HCT116 (cell line): ENCODE measurements at regions not wholly inside any gene's neighbourhood (a gene's known extent, or its start where the extent isn't known, plus 50 kb on each side); places are given as distances from the start of the nearest gene placed in this dataset.

Experiments used
- CEBPB ChIP-seq: IDR thresholded peaks from 2 replicates; pipeline ENCODE4 v1.6.1; 2012; ENCODE audit warnings: low read depth
- CTCF ChIP-seq, 3 experiments: fragments of 200-600 bp in 1 of 3; sonication (generic) in 1 of 3; IDR thresholded peaks in 2 of 3; conservative IDR thresholded peaks in 1 of 3; 2 replicates each; pipeline ENCODE4 v1.5.1; 2012 to 2017; ENCODE audit warnings: low read depth in 2 of 3, low read length in 2 of 3, antibody characterized with exemption in 1 of 3, borderline replicate concordance in 1 of 3, control low read depth in 1 of 3, mild to moderate bottlenecking in 1 of 3, mixed read lengths in 1 of 3, mixed run types in 1 of 3, moderate library complexity in 1 of 3; ENCODE audit not compliant: insufficient read depth in 1 of 3
- EZH2 ChIP-seq: fragments of 200-600 bp; sonication (generic); IDR thresholded peaks from 2 replicates; pipeline ENCODE4 v1.6.1; 2017; ENCODE audit warnings: antibody characterized with exemption, mixed run types
- EZH2phosphoT487 ChIP-seq: fragments of 200-600 bp; IDR thresholded peaks from 2 replicates; pipeline ENCODE4 v1.6.1; 2018; ENCODE audit warnings: antibody characterized with exemption, borderline replicate concordance
- FOSL1 ChIP-seq: IDR thresholded peaks from 2 replicates; pipeline ENCODE4 v1.6.1; 2012; ENCODE audit warnings: low read depth
- POLR2A ChIP-seq: IDR thresholded peaks from 2 replicates; pipeline ENCODE4 v1.7.0; 2011; ENCODE audit warnings: borderline replicate concordance; ENCODE audit not compliant: insufficient read depth, insufficient read length; ENCODE audit errors: extremely low read depth
- POLR2AphosphoS5 ChIP-seq: IDR thresholded peaks from 2 replicates; pipeline ENCODE4 v1.6.1; 2011; ENCODE audit warnings: mild to moderate bottlenecking, low read depth, low read length, moderate library complexity
- RAD21 ChIP-seq: IDR thresholded peaks from 2 replicates; pipeline ENCODE4 v1.6.1; 2012; ENCODE audit warnings: low read depth, mild to moderate bottlenecking
- YY1 ChIP-seq: IDR thresholded peaks from 2 replicates; pipeline ENCODE4 v1.6.1; 2011; ENCODE audit warnings: low read length, low read depth, moderate library complexity, mild to moderate bottlenecking; ENCODE audit not compliant: insufficient replicate concordance; ENCODE audit errors: extremely low read depth
- ZFX ChIP-seq: fragments of 450-650 bp; IDR thresholded peaks from 2 replicates; pipeline ENCODE4 v1.6.1; 2017
- TF ChIP-seq, protein P1 (sequence below): IDR thresholded peaks from 2 replicates; pipeline ENCODE4 v1.6.1; 2012
- TF ChIP-seq, protein P2 (sequence below): IDR thresholded peaks from 2 replicates; pipeline ENCODE4 v1.6.1; 2011; ENCODE audit warnings: mild to moderate bottlenecking, low read length, moderate library complexity; ENCODE audit not compliant: insufficient replicate concordance; ENCODE audit errors: extremely low read depth
- TF ChIP-seq, protein P3 (sequence below): IDR thresholded peaks from 2 replicates; pipeline ENCODE4 v1.6.1; 2012
- TF ChIP-seq, protein P4 (sequence below): IDR thresholded peaks from 2 replicates; pipeline ENCODE4 v1.6.1; 2012; ENCODE audit warnings: low read depth

DNA sequence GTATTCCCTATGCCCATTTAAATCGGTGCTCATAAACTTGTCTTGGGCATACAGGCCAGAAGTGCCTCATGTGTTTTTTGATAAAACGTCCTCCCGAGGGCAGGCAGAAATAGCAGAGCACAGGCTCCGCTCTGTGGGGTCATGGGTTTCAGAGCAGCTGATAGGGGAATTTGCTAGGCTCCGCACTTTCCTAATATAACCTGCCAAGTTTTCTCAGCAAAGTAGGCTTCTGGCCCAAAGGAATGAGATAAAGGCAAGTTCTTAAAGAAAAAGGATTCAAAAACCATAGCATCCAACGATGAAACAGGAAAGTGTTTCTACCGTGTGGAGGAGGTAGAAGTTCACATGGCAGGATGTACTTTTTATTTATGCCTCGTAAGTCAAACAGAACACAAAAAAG lies 69.8 kb upstream of the RALGAPA2 start:
- TF ChIP-seq FOSL1 (no peak), CEBPB (no peak), EZH2 (no peak), POLR2AphosphoS5 (no peak), EZH2phosphoT487 (no peak), CTCF (IDR thresholded peaks at IDR 0.05 in 2 of 3, conservative IDR thresholded peaks at IDR 0.05 in 1 of 3; ENCODE audit: borderline replicate concordance in 1 of 3, insufficient read depth in 1 of 3, low read depth in 2 of 3, low read length in 2 of 3) (no peak), YY1 (no peak), POLR2A (no peak), ZFX (no peak), RAD21 (no peak)
- TF ChIP-seq, protein P1, sequence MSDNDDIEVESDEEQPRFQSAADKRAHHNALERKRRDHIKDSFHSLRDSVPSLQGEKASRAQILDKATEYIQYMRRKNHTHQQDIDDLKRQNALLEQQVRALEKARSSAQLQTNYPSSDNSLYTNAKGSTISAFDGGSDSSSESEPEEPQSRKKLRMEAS = no peak
- TF ChIP-seq, protein P2, sequence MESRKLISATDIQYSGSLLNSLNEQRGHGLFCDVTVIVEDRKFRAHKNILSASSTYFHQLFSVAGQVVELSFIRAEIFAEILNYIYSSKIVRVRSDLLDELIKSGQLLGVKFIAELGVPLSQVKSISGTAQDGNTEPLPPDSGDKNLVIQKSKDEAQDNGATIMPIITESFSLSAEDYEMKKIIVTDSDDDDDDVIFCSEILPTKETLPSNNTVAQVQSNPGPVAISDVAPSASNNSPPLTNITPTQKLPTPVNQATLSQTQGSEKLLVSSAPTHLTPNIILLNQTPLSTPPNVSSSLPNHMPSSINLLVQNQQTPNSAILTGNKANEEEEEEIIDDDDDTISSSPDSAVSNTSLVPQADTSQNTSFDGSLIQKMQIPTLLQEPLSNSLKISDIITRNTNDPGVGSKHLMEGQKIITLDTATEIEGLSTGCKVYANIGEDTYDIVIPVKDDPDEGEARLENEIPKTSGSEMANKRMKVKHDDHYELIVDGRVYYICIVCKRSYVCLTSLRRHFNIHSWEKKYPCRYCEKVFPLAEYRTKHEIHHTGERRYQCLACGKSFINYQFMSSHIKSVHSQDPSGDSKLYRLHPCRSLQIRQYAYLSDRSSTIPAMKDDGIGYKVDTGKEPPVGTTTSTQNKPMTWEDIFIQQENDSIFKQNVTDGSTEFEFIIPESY = no peak
- TF ChIP-seq, protein P3, sequence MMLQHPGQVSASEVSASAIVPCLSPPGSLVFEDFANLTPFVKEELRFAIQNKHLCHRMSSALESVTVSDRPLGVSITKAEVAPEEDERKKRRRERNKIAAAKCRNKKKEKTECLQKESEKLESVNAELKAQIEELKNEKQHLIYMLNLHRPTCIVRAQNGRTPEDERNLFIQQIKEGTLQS = no peak
- TF ChIP-seq, protein P4, sequence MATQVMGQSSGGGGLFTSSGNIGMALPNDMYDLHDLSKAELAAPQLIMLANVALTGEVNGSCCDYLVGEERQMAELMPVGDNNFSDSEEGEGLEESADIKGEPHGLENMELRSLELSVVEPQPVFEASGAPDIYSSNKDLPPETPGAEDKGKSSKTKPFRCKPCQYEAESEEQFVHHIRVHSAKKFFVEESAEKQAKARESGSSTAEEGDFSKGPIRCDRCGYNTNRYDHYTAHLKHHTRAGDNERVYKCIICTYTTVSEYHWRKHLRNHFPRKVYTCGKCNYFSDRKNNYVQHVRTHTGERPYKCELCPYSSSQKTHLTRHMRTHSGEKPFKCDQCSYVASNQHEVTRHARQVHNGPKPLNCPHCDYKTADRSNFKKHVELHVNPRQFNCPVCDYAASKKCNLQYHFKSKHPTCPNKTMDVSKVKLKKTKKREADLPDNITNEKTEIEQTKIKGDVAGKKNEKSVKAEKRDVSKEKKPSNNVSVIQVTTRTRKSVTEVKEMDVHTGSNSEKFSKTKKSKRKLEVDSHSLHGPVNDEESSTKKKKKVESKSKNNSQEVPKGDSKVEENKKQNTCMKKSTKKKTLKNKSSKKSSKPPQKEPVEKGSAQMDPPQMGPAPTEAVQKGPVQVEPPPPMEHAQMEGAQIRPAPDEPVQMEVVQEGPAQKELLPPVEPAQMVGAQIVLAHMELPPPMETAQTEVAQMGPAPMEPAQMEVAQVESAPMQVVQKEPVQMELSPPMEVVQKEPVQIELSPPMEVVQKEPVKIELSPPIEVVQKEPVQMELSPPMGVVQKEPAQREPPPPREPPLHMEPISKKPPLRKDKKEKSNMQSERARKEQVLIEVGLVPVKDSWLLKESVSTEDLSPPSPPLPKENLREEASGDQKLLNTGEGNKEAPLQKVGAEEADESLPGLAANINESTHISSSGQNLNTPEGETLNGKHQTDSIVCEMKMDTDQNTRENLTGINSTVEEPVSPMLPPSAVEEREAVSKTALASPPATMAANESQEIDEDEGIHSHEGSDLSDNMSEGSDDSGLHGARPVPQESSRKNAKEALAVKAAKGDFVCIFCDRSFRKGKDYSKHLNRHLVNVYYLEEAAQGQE = no peak
